H9 (cell line): ENCODE measurements at regions not wholly inside any gene's neighbourhood (a gene's known extent, or its start where the extent isn't known, plus 50 kb on each side); places are given as distances from the start of the nearest gene placed in this dataset.

Experiments
- DNase-seq: peaks from one replicate; pipeline ENCODE4 v3.0.0-alpha.2; 2017
- H2AFZ ChIP-seq: one replicate; pipeline ENCODE4 v1.6.1; 2013; ENCODE audit warnings: mild to moderate bottlenecking, low read length, control low read depth, moderate library complexity
- H2AK5ac ChIP-seq: 2 replicates; pipeline ENCODE4 v1.6.1; 2013; ENCODE audit warnings: low read length, control low read depth, mixed read lengths; ENCODE audit not compliant: insufficient read length
- H2BK120ac ChIP-seq: one replicate; pipeline ENCODE4 v1.6.1; 2013; ENCODE audit warnings: low read depth, mild to moderate bottlenecking, low read length, control low read depth, inconsistent platforms; ENCODE audit not compliant: poor library complexity, severe bottlenecking
- H2BK12ac ChIP-seq: 2 replicates; pipeline ENCODE4 v1.6.1; 2013; ENCODE audit warnings: low read length, control low read depth, mixed read lengths, low read depth; ENCODE audit not compliant: insufficient read length
- H2BK15ac ChIP-seq: 2 replicates; pipeline ENCODE4 v1.6.1; 2013; ENCODE audit warnings: low read depth, low read length, control low read depth
- H2BK20ac ChIP-seq: one replicate; pipeline ENCODE4 v1.6.1; 2013; ENCODE audit warnings: low read depth, mild to moderate bottlenecking, low read length, control low read depth, inconsistent platforms; ENCODE audit not compliant: poor library complexity, severe bottlenecking
- H2BK5ac ChIP-seq: 2 replicates; pipeline ENCODE4 v1.6.1; 2013; ENCODE audit warnings: low read length, control low read depth, mixed read lengths; ENCODE audit not compliant: insufficient read length
- H3K14ac ChIP-seq: 2 replicates; pipeline ENCODE4 v1.6.1; 2013; ENCODE audit warnings: low read length, control low read depth; ENCODE audit not compliant: insufficient read depth
- H3K18ac ChIP-seq: 2 replicates; pipeline ENCODE4 v1.6.1; 2013; ENCODE audit warnings: low read depth, mild to moderate bottlenecking, mixed read lengths, low read length, control low read depth; ENCODE audit not compliant: insufficient read length
- H3K23ac ChIP-seq: 2 replicates; pipeline ENCODE4 v1.6.1; 2013; ENCODE audit warnings: low read length, control low read depth, mixed read lengths, low read depth; ENCODE audit not compliant: insufficient read length
- H3K23me2 ChIP-seq: 2 replicates; pipeline ENCODE4 v1.6.1; 2013; ENCODE audit warnings: low read depth, mild to moderate bottlenecking, mixed read lengths, low read length, control low read depth; ENCODE audit not compliant: insufficient read length, poor library complexity, severe bottlenecking
- H3K27ac ChIP-seq: 2 replicates; pipeline ENCODE4 v1.5.1; 2013; ENCODE audit warnings: low read length, control low read depth, mixed read lengths, low read depth; ENCODE audit not compliant: insufficient read length
- H3K27me3 ChIP-seq: 2 replicates; pipeline ENCODE4 v1.6.1; 2013; ENCODE audit warnings: low read length, control low read depth, inconsistent platforms; ENCODE audit not compliant: insufficient read depth
- H3K4ac ChIP-seq: 2 replicates; pipeline ENCODE4 v1.6.1; 2013; ENCODE audit warnings: low read depth, mild to moderate bottlenecking, control low read depth, inconsistent platforms, low read length, moderate library complexity
- H3K4me1 ChIP-seq: 2 replicates; pipeline ENCODE4 v1.6.1; 2013; ENCODE audit warnings: low read length, control low read depth, inconsistent platforms; ENCODE audit not compliant: insufficient read depth
- H3K4me2 ChIP-seq: 2 replicates; pipeline ENCODE4 v1.6.1; 2013; ENCODE audit warnings: low read length, control low read depth, mixed read lengths; ENCODE audit not compliant: insufficient read length, insufficient read depth
- H3K56ac ChIP-seq: 2 replicates; pipeline ENCODE4 v1.6.1; 2013; ENCODE audit warnings: low read depth, mild to moderate bottlenecking, mixed read lengths, low read length, control low read depth; ENCODE audit not compliant: insufficient read length
- H3K79me1 ChIP-seq: 2 replicates; pipeline ENCODE4 v1.6.1; 2013; ENCODE audit warnings: low read depth, mild to moderate bottlenecking, moderate library complexity, low read length, control low read depth, inconsistent platforms; ENCODE audit not compliant: insufficient read depth, poor library complexity, severe bottlenecking
- H3K79me2 ChIP-seq: 2 replicates; pipeline ENCODE4 v1.6.1; 2013; ENCODE audit warnings: low read length, control low read depth, inconsistent platforms; ENCODE audit not compliant: insufficient read depth
- H3K9ac ChIP-seq: 2 replicates; pipeline ENCODE4 v1.6.1; 2013; ENCODE audit warnings: low read length, control low read depth, mixed read lengths; ENCODE audit not compliant: insufficient read length; ENCODE audit errors: extremely low read depth
- H3K9me3 ChIP-seq: one replicate; pipeline ENCODE4 v1.6.1; 2013; ENCODE audit warnings: low read depth, low read length, inconsistent platforms; ENCODE audit not compliant: control insufficient read depth
- H3T11ph ChIP-seq: one replicate; pipeline ENCODE4 v1.6.1; 2013; ENCODE audit warnings: mild to moderate bottlenecking, low read length, control low read depth, inconsistent platforms
- H4K20me1 ChIP-seq: one replicate; pipeline ENCODE4 v1.6.1; 2013; ENCODE audit not compliant: control insufficient read depth, insufficient read length, insufficient read depth
- H4K5ac ChIP-seq: 2 replicates; pipeline ENCODE4 v1.6.1; 2013; ENCODE audit warnings: low read depth, mild to moderate bottlenecking, mixed read lengths, low read length, control low read depth; ENCODE audit not compliant: insufficient read length
- H4K8ac ChIP-seq: replicated peaks from 2 replicates; pipeline ENCODE4 v1.6.1; 2013; ENCODE audit warnings: low read length, control low read depth, mixed read lengths, low read depth; ENCODE audit not compliant: insufficient read length
- H4K91ac ChIP-seq: 2 replicates; pipeline ENCODE4 v1.6.1; 2013; ENCODE audit warnings: low read depth, mild to moderate bottlenecking, moderate library complexity, mixed read lengths, low read length, control low read depth; ENCODE audit not compliant: insufficient read length
- H3K27ac Mint-ChIP-seq, 3 experiments: 2 replicates in 2 of 3; 3 replicates in 1 of 3; pipeline ENCODE4 v1.8.0; 2020 to 2021; ENCODE audit warnings: mixed read lengths in 3 of 3, mild to moderate bottlenecking in 1 of 3, moderate library complexity in 1 of 3
- H3K27me3 Mint-ChIP-seq: 2 replicates; pipeline ENCODE4 v1.8.0; 2021; ENCODE audit warnings: low read depth, mild to moderate bottlenecking, moderate library complexity, mixed read lengths
- H3K36me3 Mint-ChIP-seq, 3 experiments: 2 replicates in 2 of 3; 3 replicates in 1 of 3; pipeline ENCODE4 v1.8.0; 2020 to 2021; ENCODE audit warnings: low read depth in 3 of 3, mixed read lengths in 3 of 3; ENCODE audit not compliant: insufficient read depth in 1 of 3
- H3K4me1 Mint-ChIP-seq, 2 experiments: 2 replicates each; pipeline ENCODE4 v1.8.0; 2020; ENCODE audit warnings: mixed read lengths in 2 of 2
- H3K4me3 Mint-ChIP-seq, 2 experiments: 2 replicates in 1 of 2; 3 replicates in 1 of 2; pipeline ENCODE4 v1.8.0; 2020 to 2021; ENCODE audit warnings: mild to moderate bottlenecking in 2 of 2, mixed read lengths in 2 of 2, moderate library complexity in 1 of 2
- H3K9me3 Mint-ChIP-seq, 2 experiments: 2 replicates in 1 of 2; 3 replicates in 1 of 2; pipeline ENCODE4 v1.8.0; 2020; ENCODE audit warnings: mild to moderate bottlenecking in 2 of 2, mixed read lengths in 2 of 2, moderate library complexity in 1 of 2
- CTCF ChIP-seq: fragments of 200-600 bp; sonication (generic); conservative IDR thresholded peaks from 3 replicates; pipeline ENCODE4 v1.8.0; 2021; ENCODE audit warnings: antibody characterized with exemption, mild to moderate bottlenecking
- WGBS: extraction: QIAGEN DNeasy Blood & Tissue Kit; methylation state at CpG from one replicate; pipeline ENCODE4 v1.1.7; 2013; ENCODE audit warnings: missing lambda C conversion rate, low lambda C conversion rate, mixed read lengths; ENCODE audit not compliant: insufficient read length; ENCODE audit errors: extremely low coverage; 5-methylcytosine and 5-hydroxymethylcytosine counted together

GRCh38 chr15:92553317-92553716 is 102.3 kb downstream of the FAM174B start:
- Histone ChIP-seq H3K79me2 (no peaks in the 10 kb centered on the region), H2BK5ac (no peak overlapping the region), H4K5ac (no peak overlapping the region), H2AK5ac (no peak overlapping the region), H2BK20ac (no peak overlapping the region), H3K9me3 (no peaks in the 10 kb centered on the region), H2BK120ac (no peak overlapping the region), H3K9ac (no peak overlapping the region), H3K56ac (no peak overlapping the region), H3T11ph (no peak overlapping the region), H4K20me1 (no peaks in the 10 kb centered on the region), H3K23me2 (no peaks in the 10 kb centered on the region), H3K27ac (no peak overlapping the region), H2AFZ (no peak overlapping the region), H3K23ac (no peak overlapping the region), H4K8ac (no peak overlapping the region), H3K14ac (no peak overlapping the region), H3K4me1 (no peaks in the 10 kb centered on the region), H3K18ac (no peak overlapping the region), H3K27me3 (no peaks in the 10 kb centered on the region), H3K4ac (no peak overlapping the region), H2BK15ac (no peak overlapping the region), H2BK12ac (no peak overlapping the region), H3K79me1 (no peaks in the 10 kb centered on the region), H3K4me2 (no peak overlapping the region), H4K91ac (no peak overlapping the region)
- Mint-ChIP-seq H3K9me3 (peaks cover 5 to 11% of the 10 kb centered on the region in 2 experiments; a peak in 3 of 5 replicates), H3K27me3 (no peaks in the 10 kb centered on the region), H3K4me1 (peaks cover 6 to 7% of the 10 kb centered on the region in 2 experiments; a peak in 2 of 4 replicates), H3K36me3 (no peaks in the 10 kb centered on the region), H3K27ac (no peak overlapping the region), H3K4me3 (no peak overlapping the region)
- TF ChIP-seq CTCF: no peak
- no CpG with 5 or more reads among the region's 1 CpG for WGBS
- DNase-seq: no peak
